ENCODE measurements at regions not wholly inside any gene's neighbourhood (a gene's known extent, or its start where the extent isn't known, plus 50 kb on each side); places are given as distances from the start of the nearest gene placed in this dataset.

DNA sequence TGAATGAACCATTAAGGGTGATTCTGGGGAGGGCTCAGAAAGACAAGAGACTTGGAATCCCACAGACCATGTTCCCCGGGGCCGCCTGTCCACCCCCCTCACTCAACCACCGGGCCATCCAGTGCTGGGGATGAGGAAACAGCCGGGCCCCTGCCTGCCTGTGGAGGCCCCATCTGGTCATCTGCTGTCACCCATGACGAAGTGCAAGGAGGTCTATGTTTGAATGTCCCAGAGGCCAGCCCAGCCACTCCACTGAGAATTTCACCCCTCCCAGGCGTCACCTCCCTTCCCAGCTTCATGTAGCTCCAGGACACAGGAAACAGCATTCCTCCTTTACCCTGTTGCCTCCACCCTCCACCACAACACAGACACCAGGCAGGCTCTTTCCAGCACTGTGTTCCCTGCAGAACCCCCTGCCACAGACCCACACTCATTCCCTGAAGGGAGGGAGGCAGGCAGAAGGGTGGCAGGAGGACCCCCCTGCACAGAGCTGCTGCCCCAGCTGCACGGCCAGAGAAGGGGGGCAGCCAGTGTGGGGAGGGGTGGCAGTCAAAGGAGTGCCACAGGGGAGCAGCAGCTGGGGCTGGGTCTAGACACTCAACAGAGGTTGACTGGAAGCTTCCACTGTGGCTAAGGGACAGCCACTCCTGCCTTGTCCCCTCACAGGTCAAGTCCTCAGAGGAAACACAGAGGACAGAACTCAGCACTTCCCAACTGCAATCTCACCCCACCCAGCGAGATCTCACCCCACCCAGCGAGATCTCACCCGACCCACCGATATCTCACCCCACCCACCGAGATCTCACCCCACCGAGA, 50.3 kb upstream of the PPP2R5C start:
- no peak overlapping the region for H3K4me3 ChIP-seq (replicated peaks; ENCODE audit: low read depth, low read length)
- TF ChIP-seq, protein P1, sequence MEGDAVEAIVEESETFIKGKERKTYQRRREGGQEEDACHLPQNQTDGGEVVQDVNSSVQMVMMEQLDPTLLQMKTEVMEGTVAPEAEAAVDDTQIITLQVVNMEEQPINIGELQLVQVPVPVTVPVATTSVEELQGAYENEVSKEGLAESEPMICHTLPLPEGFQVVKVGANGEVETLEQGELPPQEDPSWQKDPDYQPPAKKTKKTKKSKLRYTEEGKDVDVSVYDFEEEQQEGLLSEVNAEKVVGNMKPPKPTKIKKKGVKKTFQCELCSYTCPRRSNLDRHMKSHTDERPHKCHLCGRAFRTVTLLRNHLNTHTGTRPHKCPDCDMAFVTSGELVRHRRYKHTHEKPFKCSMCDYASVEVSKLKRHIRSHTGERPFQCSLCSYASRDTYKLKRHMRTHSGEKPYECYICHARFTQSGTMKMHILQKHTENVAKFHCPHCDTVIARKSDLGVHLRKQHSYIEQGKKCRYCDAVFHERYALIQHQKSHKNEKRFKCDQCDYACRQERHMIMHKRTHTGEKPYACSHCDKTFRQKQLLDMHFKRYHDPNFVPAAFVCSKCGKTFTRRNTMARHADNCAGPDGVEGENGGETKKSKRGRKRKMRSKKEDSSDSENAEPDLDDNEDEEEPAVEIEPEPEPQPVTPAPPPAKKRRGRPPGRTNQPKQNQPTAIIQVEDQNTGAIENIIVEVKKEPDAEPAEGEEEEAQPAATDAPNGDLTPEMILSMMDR (IDR thresholded peaks at IDR 0.05; ENCODE audit: low read length, missing control alignments) = no peak
- no peak for DNase-seq (ENCODE audit: low read depth)
